HL-60 (cell line): ENCODE measurements at regions not wholly inside any gene's neighbourhood (a gene's known extent, or its start where the extent isn't known, plus 50 kb on each side); places are given as distances from the start of the nearest gene placed in this dataset.

Experiments used
- DNase-seq, 2 experiments: peaks; one replicate each; pipeline ENCODE4 v3.0.0-alpha.2; 2010 to 2020; ENCODE audit warnings: low read depth in 1 of 2, low spot score in 1 of 2
- H3K27ac ChIP-seq: fragments of 250-450 bp; sonication (Bioruptor Pico); replicated peaks from 2 replicates; pipeline ENCODE4 v1.5.1; 2020; ENCODE audit warnings: mild to moderate bottlenecking, moderate library complexity
- H3K27me3 ChIP-seq: fragments of 250-450 bp; sonication (Bioruptor Pico); 2 replicates; pipeline ENCODE4 v1.5.1; 2021; ENCODE audit warnings: mild to moderate bottlenecking, moderate library complexity; ENCODE audit not compliant: insufficient read depth, poor library complexity, severe bottlenecking
- H3K4me3 ChIP-seq: replicated peaks from 2 replicates; pipeline ENCODE4 v1.5.1; 2011; ENCODE audit warnings: mild to moderate bottlenecking, control low read depth, low read length; ENCODE audit not compliant: insufficient read depth
- GABPA ChIP-seq: IDR thresholded peaks from 2 replicates; pipeline ENCODE4 v1.6.1; 2012; ENCODE audit warnings: low read depth
- POLR2AphosphoS5 ChIP-seq: IDR thresholded peaks from 2 replicates; pipeline ENCODE4 v1.6.1; 2012; ENCODE audit warnings: low read depth
- SPI1 ChIP-seq: IDR thresholded peaks from 2 replicates; pipeline ENCODE4 v1.6.1; 2012; ENCODE audit warnings: low read depth, mild to moderate bottlenecking, borderline replicate concordance
- TF ChIP-seq, protein P1 (sequence below): IDR thresholded peaks from 2 replicates; pipeline ENCODE4 v1.6.1; 2012; ENCODE audit warnings: low read depth; ENCODE audit not compliant: insufficient replicate concordance
- TF ChIP-seq, protein P2 (sequence below): IDR thresholded peaks from one replicate; pipeline ENCODE4 v1.5.1; 2011; ENCODE audit warnings: low read length, control low read depth, inconsistent platforms; ENCODE audit not compliant: insufficient read depth

DNA sequence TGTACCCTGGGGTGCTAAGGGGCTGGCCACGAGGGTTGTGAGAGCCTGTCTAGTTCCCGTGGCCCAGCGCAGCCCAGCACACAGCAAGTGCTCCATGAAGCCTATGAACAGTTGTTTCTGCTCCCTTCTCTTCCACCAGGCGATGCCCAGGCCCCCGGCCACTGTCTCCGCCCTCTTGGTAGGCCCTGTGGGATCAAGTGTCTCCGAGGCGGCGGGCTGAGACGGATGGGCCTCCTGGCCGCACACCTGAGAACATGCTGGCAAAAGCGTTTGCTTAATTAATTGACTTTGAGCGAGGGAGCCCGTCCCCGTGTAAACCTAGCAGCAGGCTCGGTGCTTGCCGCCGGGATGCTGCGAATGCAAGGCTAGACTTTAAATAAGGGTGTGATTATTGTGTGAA lies 129.7 kb upstream of the GSE1 start:
- no peak for DNase-seq
- no peak overlapping the region for H3K27ac ChIP-seq
- H3K4me3 ChIP-seq = no peak overlapping the region
- TF ChIP-seq, protein P1, sequence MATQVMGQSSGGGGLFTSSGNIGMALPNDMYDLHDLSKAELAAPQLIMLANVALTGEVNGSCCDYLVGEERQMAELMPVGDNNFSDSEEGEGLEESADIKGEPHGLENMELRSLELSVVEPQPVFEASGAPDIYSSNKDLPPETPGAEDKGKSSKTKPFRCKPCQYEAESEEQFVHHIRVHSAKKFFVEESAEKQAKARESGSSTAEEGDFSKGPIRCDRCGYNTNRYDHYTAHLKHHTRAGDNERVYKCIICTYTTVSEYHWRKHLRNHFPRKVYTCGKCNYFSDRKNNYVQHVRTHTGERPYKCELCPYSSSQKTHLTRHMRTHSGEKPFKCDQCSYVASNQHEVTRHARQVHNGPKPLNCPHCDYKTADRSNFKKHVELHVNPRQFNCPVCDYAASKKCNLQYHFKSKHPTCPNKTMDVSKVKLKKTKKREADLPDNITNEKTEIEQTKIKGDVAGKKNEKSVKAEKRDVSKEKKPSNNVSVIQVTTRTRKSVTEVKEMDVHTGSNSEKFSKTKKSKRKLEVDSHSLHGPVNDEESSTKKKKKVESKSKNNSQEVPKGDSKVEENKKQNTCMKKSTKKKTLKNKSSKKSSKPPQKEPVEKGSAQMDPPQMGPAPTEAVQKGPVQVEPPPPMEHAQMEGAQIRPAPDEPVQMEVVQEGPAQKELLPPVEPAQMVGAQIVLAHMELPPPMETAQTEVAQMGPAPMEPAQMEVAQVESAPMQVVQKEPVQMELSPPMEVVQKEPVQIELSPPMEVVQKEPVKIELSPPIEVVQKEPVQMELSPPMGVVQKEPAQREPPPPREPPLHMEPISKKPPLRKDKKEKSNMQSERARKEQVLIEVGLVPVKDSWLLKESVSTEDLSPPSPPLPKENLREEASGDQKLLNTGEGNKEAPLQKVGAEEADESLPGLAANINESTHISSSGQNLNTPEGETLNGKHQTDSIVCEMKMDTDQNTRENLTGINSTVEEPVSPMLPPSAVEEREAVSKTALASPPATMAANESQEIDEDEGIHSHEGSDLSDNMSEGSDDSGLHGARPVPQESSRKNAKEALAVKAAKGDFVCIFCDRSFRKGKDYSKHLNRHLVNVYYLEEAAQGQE = no peak
- TF ChIP-seq, protein P2, sequence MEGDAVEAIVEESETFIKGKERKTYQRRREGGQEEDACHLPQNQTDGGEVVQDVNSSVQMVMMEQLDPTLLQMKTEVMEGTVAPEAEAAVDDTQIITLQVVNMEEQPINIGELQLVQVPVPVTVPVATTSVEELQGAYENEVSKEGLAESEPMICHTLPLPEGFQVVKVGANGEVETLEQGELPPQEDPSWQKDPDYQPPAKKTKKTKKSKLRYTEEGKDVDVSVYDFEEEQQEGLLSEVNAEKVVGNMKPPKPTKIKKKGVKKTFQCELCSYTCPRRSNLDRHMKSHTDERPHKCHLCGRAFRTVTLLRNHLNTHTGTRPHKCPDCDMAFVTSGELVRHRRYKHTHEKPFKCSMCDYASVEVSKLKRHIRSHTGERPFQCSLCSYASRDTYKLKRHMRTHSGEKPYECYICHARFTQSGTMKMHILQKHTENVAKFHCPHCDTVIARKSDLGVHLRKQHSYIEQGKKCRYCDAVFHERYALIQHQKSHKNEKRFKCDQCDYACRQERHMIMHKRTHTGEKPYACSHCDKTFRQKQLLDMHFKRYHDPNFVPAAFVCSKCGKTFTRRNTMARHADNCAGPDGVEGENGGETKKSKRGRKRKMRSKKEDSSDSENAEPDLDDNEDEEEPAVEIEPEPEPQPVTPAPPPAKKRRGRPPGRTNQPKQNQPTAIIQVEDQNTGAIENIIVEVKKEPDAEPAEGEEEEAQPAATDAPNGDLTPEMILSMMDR = no peak
- no peaks in the 10 kb centered on the region for H3K27me3 ChIP-seq

DNA sequence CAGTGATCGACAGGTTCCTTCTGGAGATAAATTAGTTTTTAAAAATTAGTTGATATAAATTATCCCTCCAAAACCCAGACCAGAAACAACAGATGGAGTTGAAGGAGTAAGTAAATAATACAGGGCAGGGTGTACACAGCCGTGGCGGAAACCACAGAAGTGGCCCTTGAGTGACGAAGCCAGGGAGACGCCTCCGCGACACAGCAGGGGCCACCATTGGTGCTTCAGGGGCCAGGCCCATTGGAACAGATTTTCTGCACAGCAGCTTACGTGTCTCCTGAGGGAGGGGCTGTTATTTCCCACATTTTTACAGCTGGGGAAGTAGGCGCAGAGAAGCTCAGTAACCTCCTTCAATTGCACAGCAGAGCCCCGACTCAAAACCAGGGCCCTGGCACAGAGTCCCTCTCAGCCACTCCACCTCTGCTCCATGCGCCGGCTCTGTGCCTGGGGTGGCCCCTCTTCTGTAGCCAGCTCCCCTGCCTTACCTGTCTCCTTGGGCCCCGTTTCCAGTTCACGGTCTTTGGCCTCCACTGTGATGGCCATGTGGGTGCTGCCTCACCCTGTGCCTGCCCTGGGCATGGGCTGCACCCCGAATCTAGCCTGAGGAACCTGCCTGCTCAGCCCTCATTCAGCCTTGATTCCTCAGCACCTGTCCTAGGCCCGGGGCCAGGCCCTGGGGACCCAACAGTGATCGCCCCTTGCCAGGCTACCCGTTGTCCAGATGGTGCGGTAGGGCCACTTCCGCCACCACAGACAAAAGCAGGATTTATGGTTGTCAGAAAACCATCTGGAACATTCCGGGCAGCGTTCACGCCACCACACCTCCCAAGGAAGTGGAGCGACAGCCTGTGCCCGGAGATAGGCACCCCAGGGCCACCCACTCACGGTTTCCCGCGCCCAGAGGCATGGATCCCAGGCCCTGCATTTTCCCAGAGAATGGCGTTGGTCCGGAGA lies 128.5 kb upstream of the GSE1 start:
- no peak overlapping the region for H3K4me3 ChIP-seq
- no peak overlapping the region for H3K27ac ChIP-seq
- no peak for DNase-seq
- no peaks in the 10 kb centered on the region for H3K27me3 ChIP-seq
- TF ChIP-seq GABPA = no peak
- no peak for TF ChIP-seq POLR2AphosphoS5
- TF ChIP-seq, protein P1 = no peak
- no peak for TF ChIP-seq SPI1
- TF ChIP-seq, protein P2 = no peak

DNA sequence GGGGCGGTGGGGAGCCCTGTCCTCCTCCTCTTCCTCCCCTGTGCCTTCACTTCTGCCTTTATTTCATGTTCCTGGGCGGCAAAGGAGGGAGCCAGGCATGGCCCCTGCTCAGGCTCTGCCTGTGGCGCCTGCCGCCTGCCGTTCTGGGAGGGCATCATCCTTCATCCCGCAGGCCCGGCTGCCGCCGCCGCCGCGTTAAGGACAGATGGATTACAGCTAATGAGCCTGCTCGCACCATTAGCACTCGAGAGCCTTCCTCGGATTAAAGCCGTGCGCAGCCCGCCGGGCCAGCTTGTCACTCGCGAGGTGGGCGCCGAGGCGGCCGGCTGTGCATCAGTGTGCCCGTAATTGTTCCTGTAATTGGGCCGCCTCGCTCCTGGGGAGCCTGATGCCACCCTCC lies 127.7 kb upstream of the GSE1 start:
- H3K27me3 ChIP-seq = no peaks in the 10 kb centered on the region
- no peak for DNase-seq
- TF ChIP-seq, protein P2 = no peak
- no peak for TF ChIP-seq GABPA
- TF ChIP-seq POLR2AphosphoS5 = no peak
- TF ChIP-seq, protein P1 = no peak
- no peak for TF ChIP-seq SPI1
- no peak overlapping the region for H3K4me3 ChIP-seq
- H3K27ac ChIP-seq = no peak overlapping the region
